IMR-90 (cell line): ENCODE measurements at regions not wholly inside any gene's neighbourhood (a gene's known extent, or its start where the extent isn't known, plus 50 kb on each side); places are given as distances from the start of the nearest gene placed in this dataset.
A peak's percentile ranks its signal among the peaks of the same experiment; 100 is the strongest.

Experiments
- ATAC-seq: fragments of 200-7000 bp; cut with Tn5 transposase; 2 replicates; pipeline ENCODE4 v1.9.1; 2020; ENCODE audit warnings: low read depth, mild to moderate bottlenecking, moderate library complexity
- BruUV-seq: library from RNA; stranded (reverse); fragments of 400-500 nt; replicated peaks from 2 replicates; lab custom pipeline; 2021; lab: Mats Ljungman, UMichigan
- CTCF ChIA-PET: fragments of 300-600 bp; formaldehyde crosslinking; extraction: SDS; loops from one replicate; lab custom pipeline; 2021; ENCODE audit warnings: antibody characterized with exemption; lab: Yijun Ruan, JAX
- POLR2A ChIA-PET: fragments of 300-600 bp; sonication (Branson Sonifier 250); formaldehyde crosslinking; loops from one replicate; lab custom pipeline; 2022; ENCODE audit warnings: antibody characterized with exemption; ENCODE audit not compliant: unreplicated experiment; lab: Charles Lee
- DNase-seq: peaks from one replicate; pipeline ENCODE4 v3.0.0; 2013
- H2AFZ ChIP-seq: replicated peaks from 2 replicates; pipeline ENCODE3; 2013; ENCODE audit warnings: low read length, mild to moderate bottlenecking; ENCODE audit not compliant: poor library complexity
- H2AK5ac ChIP-seq: 2 replicates; pipeline ENCODE4 v1.6.1; 2013; ENCODE audit warnings: low read depth, low read length, inconsistent platforms
- H2AK9ac ChIP-seq: replicated peaks from 2 replicates; pipeline ENCODE3; 2013; ENCODE audit warnings: mild to moderate bottlenecking, low read depth, low read length, moderate library complexity; ENCODE audit not compliant: poor library complexity
- H2BK120ac ChIP-seq: 2 replicates; pipeline ENCODE4 v1.6.1; 2013; ENCODE audit warnings: low read depth, low read length, inconsistent platforms
- H2BK15ac ChIP-seq: 3 replicates; pipeline ENCODE4 v1.6.1; 2013; ENCODE audit warnings: low read depth, low read length, inconsistent platforms
- H2BK20ac ChIP-seq: 2 replicates; pipeline ENCODE4 v1.6.1; 2013; ENCODE audit warnings: low read depth, mild to moderate bottlenecking, inconsistent platforms, low read length, moderate library complexity
- H2BK5ac ChIP-seq: 2 replicates; pipeline ENCODE4 v1.6.1; 2013; ENCODE audit warnings: mild to moderate bottlenecking, low read depth, low read length, inconsistent platforms; ENCODE audit not compliant: poor library complexity, severe bottlenecking
- H3K14ac ChIP-seq: replicated peaks from 2 replicates; pipeline ENCODE4 v1.6.1; 2013; ENCODE audit warnings: low read depth, low read length, inconsistent platforms
- H3K18ac ChIP-seq: 2 replicates; pipeline ENCODE4 v1.6.1; 2013; ENCODE audit warnings: low read depth, low read length, control low read depth
- H3K23ac ChIP-seq: 2 replicates; pipeline ENCODE4 v1.6.1; 2013; ENCODE audit warnings: low read depth, low read length, inconsistent platforms
- H3K27ac ChIP-seq: 2 replicates; pipeline ENCODE4 v1.5.1; 2013; ENCODE audit warnings: mild to moderate bottlenecking, control low read depth, low read length; ENCODE audit not compliant: insufficient read depth
- H3K27me3 ChIP-seq: 2 replicates; pipeline ENCODE4 v1.6.1; 2013; ENCODE audit warnings: low read length; ENCODE audit not compliant: control insufficient read depth, insufficient read depth
- H3K36me3 ChIP-seq: 2 replicates; pipeline ENCODE4 v1.6.1; 2013; ENCODE audit warnings: low read length, mixed read lengths; ENCODE audit not compliant: control insufficient read depth, insufficient read depth
- H3K4ac ChIP-seq: 2 replicates; pipeline ENCODE4 v1.6.1; 2013; ENCODE audit warnings: low read depth, low read length, inconsistent platforms
- H3K4me1 ChIP-seq: 2 replicates; pipeline ENCODE4 v1.6.1; 2013; ENCODE audit warnings: low read length, mixed read lengths; ENCODE audit not compliant: control insufficient read depth, insufficient read depth
- H3K4me2 ChIP-seq: 2 replicates; pipeline ENCODE4 v1.6.1; 2013; ENCODE audit warnings: low read depth, mild to moderate bottlenecking, control low read depth, low read length, moderate library complexity
- H3K4me3 ChIP-seq: 2 replicates; pipeline ENCODE4 v1.5.1; 2013; ENCODE audit warnings: low read depth, mild to moderate bottlenecking, control low read depth, low read length, moderate library complexity; ENCODE audit not compliant: insufficient read depth
- H3K56ac ChIP-seq: 2 replicates; pipeline ENCODE4 v1.6.1; 2013; ENCODE audit warnings: low read length, inconsistent platforms; ENCODE audit not compliant: insufficient read depth; ENCODE audit errors: extremely low read depth
- H3K79me1 ChIP-seq, 2 experiments: 2 replicates each; pipeline ENCODE4 v1.6.1; 2013; ENCODE audit warnings: low read length in 2 of 2, inconsistent platforms in 1 of 2, low read depth in 1 of 2
- H3K9ac ChIP-seq: 2 replicates; pipeline ENCODE4 v1.6.1; 2013; ENCODE audit warnings: low read depth, low read length, control low read depth
- H3K9me1 ChIP-seq: 2 replicates; pipeline ENCODE4 v1.6.1; 2013; ENCODE audit warnings: low read length, inconsistent platforms; ENCODE audit not compliant: insufficient read depth
- H3K9me3 ChIP-seq: 2 replicates; pipeline ENCODE4 v1.6.1; 2013; ENCODE audit warnings: low read length; ENCODE audit not compliant: control insufficient read depth, insufficient read depth
- H4K20me1 ChIP-seq: 2 replicates; pipeline ENCODE4 v1.6.1; 2013; ENCODE audit warnings: low read length, inconsistent platforms; ENCODE audit not compliant: insufficient read depth
- H4K5ac ChIP-seq: 2 replicates; pipeline ENCODE4 v1.6.1; 2013; ENCODE audit warnings: mild to moderate bottlenecking, low read depth, low read length, control low read depth
- H4K8ac ChIP-seq, 2 experiments: 2 replicates each; pipeline ENCODE4 v1.6.1; 2013; ENCODE audit warnings: low read depth in 2 of 2, low read length in 2 of 2, control low read depth in 1 of 2, inconsistent platforms in 1 of 2
- H4K91ac ChIP-seq: 2 replicates; pipeline ENCODE4 v1.6.1; 2013; ENCODE audit warnings: low read depth, low read length, inconsistent platforms; ENCODE audit not compliant: insufficient read depth
- CEBPB ChIP-seq: IDR thresholded peaks from 2 replicates; pipeline ENCODE4 v1.6.1; 2012; ENCODE audit warnings: low read depth, low read length, improper control_type of control experiment
- MAZ ChIP-seq: IDR thresholded peaks from 2 replicates; pipeline ENCODE4 v1.6.1; 2012; ENCODE audit warnings: low read depth, mild to moderate bottlenecking, low read length, improper control_type of control experiment, moderate library complexity, borderline replicate concordance
- RCOR1 ChIP-seq: IDR thresholded peaks from 2 replicates; pipeline ENCODE4 v1.6.1; 2012; ENCODE audit warnings: mild to moderate bottlenecking, low read length, improper control_type of control experiment; ENCODE audit not compliant: insufficient replicate concordance
- WGBS, 2 experiments: methylation state at CpG; one replicate each; pipeline versions ENCODE4 v1.1.5 to v1.1.7; 2013; ENCODE audit warnings: missing lambda C conversion rate in 2 of 2; ENCODE audit not compliant: insufficient read length in 1 of 2; ENCODE audit errors: extremely low coverage in 2 of 2; 5-methylcytosine and 5-hydroxymethylcytosine counted together
- dilution Hi-C: fragments of 300-500 bp; cut with HindIII; formaldehyde crosslinking; loops from one replicate; pipeline ENCODE4 v1.14.3; 2018; ENCODE audit warnings: low sequenced_read_pairs; ENCODE audit not compliant: unreplicated experiment
- in situ Hi-C: fragments of 300-500 bp; cut with MboI; formaldehyde crosslinking; loops from 3 replicates; pipeline ENCODE4 v1.14.3; 2019; ENCODE audit warnings: low sequenced_read_pairs, inconsistent platforms, mixed read lengths
- intact Hi-C: fragments of 100-400 bp; cut with micrococcal nuclease; formaldehyde crosslinking; loops from 2 replicates; pipeline ENCODE4 v1.10.0; 2022

DNA sequence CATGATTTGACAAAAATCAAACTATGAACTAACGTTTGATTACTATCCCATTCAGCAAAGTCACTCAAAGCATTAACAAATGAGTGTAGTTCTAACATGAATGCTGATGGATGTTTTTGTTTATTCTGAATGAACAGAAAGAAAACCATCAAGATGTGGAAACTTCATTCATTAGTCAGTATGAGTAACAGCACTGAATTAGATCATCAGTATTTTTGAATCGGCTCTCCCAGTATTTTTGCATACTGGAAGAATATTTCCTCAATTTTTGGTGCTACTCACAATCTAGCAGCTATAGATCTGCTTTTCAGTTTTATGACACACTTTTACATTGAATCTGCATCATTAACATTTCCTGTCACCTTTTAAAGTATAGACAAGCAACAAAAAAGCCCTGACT is 63.8 kb upstream of the CD83 start:
- Histone ChIP-seq H3K4me3 (no peak overlapping the region), H3K79me1 (no peaks in the 10 kb centered on the region), H2BK120ac (no peak overlapping the region), H3K56ac (no peak overlapping the region), H2AK9ac (no peak overlapping the region), H4K8ac (no peak overlapping the region), H3K36me3 (no peaks in the 10 kb centered on the region), H3K4me1 (no peaks in the 10 kb centered on the region), H3K14ac (no peak overlapping the region), H3K18ac (no peak overlapping the region), H4K91ac (no peak overlapping the region), H2BK20ac (no peak overlapping the region), H3K9me3 (no peaks in the 10 kb centered on the region), H3K4ac (no peak overlapping the region), H2AFZ (no peak overlapping the region), H2BK15ac (no peak overlapping the region), H3K9me1 (no peaks in the 10 kb centered on the region), H3K27ac (no peak overlapping the region), H2AK5ac (no peak overlapping the region), H2BK5ac (no peak overlapping the region), H4K20me1 (no peaks in the 10 kb centered on the region), H3K27me3 (peaks cover 13% of the 10 kb centered on the region), H3K23ac (no peak overlapping the region), H3K4me2 (no peak overlapping the region; the same call in 1 of the 2 replicates), H4K5ac (no peak overlapping the region), H3K9ac (no peak overlapping the region)
- dilution Hi-C loops (no loop called here), intact Hi-C loops (no loop called here), in situ Hi-C loops (no loop called here)
- POLR2A ChIA-PET, result no interaction called here
- peak; percentile 48 for DNase-seq
- no peak for ATAC-seq
- TF ChIP-seq RCOR1 (no peak), CEBPB (peak; percentile 34; the same call in 1 of the 2 replicates), MAZ (no peak)
- CTCF ChIA-PET, result interaction anchor here (0.8 to 1.3 kb wide), 2 partner anchors 13 to 145 kb away, joined by 3 to 4 read pairs; no protein-coding TSS in a partner anchor
- no TSS peak for BruUV-seq
- WGBS, 2 experiments, result no CpG with 5 or more reads among the region's 2 CpGs
